CD4-positive, alpha-beta memory T cell (primary cell): ENCODE measurements at regions not wholly inside any gene's neighbourhood (a gene's known extent, or its start where the extent isn't known, plus 50 kb on each side); places are given as distances from the start of the nearest gene placed in this dataset.

Experiments used
- CTCF ChIA-PET: fragments of 350-600 bp; sonication (Branson Sonifier 250); formaldehyde crosslinking; loops from one replicate; lab custom pipeline; 2021; ENCODE audit warnings: inconsistent platforms; ENCODE audit not compliant: partially characterized antibody; lab: Charles Lee
- POLR2A ChIA-PET: fragments of 350-600 bp; sonication (Branson Sonifier 250); formaldehyde crosslinking; loops from one replicate; lab custom pipeline; 2021; ENCODE audit not compliant: partially characterized antibody; lab: Charles Lee
- DNase-seq, 5 donors: peaks; one replicate each; pipeline versions ENCODE4 v3.0.0 to v3.0.0-alpha.2; 2020 to 2022; ENCODE audit warnings: mixed read lengths in 1 of 5
- H3K27ac ChIP-seq: one replicate; pipeline ENCODE4 v1.7.0; 2013; ENCODE audit warnings: low read depth, low read length
- H3K27me3 ChIP-seq: 2 replicates; pipeline ENCODE4 v1.7.0; 2013; ENCODE audit warnings: mild to moderate bottlenecking, low read length, moderate library complexity; ENCODE audit not compliant: insufficient read depth
- H3K36me3 ChIP-seq: 2 replicates; pipeline ENCODE4 v1.7.0; 2013; ENCODE audit warnings: mild to moderate bottlenecking, low read length, moderate library complexity; ENCODE audit not compliant: insufficient read depth
- H3K4me1 ChIP-seq: 2 replicates; pipeline ENCODE4 v1.7.0; 2013; ENCODE audit warnings: mild to moderate bottlenecking, low read length, moderate library complexity; ENCODE audit not compliant: insufficient read depth
- H3K4me3 ChIP-seq, 2 donors: one replicate each; pipeline ENCODE4 v1.7.0; 2013; ENCODE audit warnings: low read length in 2 of 2, mild to moderate bottlenecking in 1 of 2
- H3K9me3 ChIP-seq, 2 donors: one replicate each; pipeline ENCODE4 v1.7.0; 2013; ENCODE audit warnings: low read length in 2 of 2, control low read depth in 1 of 2; ENCODE audit not compliant: control insufficient read depth in 1 of 2
- H3K27ac Mint-ChIP-seq, 7 donors: one replicate each; pipeline ENCODE4 v1.8.0; 2020 to 2021; ENCODE audit warnings: mixed read lengths in 7 of 7, mild to moderate bottlenecking in 6 of 7, inconsistent platforms in 3 of 7, moderate library complexity in 3 of 7
- H3K27me3 Mint-ChIP-seq, 2 donors: one replicate each; pipeline ENCODE4 v1.8.0; 2020 to 2021; ENCODE audit warnings: mixed read lengths in 2 of 2
- H3K36me3 Mint-ChIP-seq, 2 donors: one replicate each; pipeline ENCODE4 v1.8.0; 2020 to 2021; ENCODE audit warnings: mixed read lengths in 2 of 2, inconsistent platforms in 1 of 2, mild to moderate bottlenecking in 1 of 2
- H3K4me1 Mint-ChIP-seq, 4 donors: one replicate each; pipeline ENCODE4 v1.8.0; 2020 to 2021; ENCODE audit warnings: mixed read lengths in 4 of 4, mild to moderate bottlenecking in 1 of 4
- H3K4me3 Mint-ChIP-seq, 8 donors: one replicate each; pipeline ENCODE4 v1.8.0; 2020 to 2021; ENCODE audit warnings: mixed read lengths in 8 of 8, mild to moderate bottlenecking in 7 of 8, moderate library complexity in 6 of 8, inconsistent platforms in 3 of 8
- H3K9me3 Mint-ChIP-seq, 8 donors: one replicate each; pipeline ENCODE4 v1.8.0; 2020 to 2021; ENCODE audit warnings: mixed read lengths in 8 of 8, mild to moderate bottlenecking in 5 of 8, inconsistent platforms in 3 of 8, moderate library complexity in 1 of 8
- intact Hi-C: fragments of 100-400 bp; cut with micrococcal nuclease; formaldehyde crosslinking; loops from one replicate; pipeline ENCODE4 v1.15.1; 2023

DNA sequence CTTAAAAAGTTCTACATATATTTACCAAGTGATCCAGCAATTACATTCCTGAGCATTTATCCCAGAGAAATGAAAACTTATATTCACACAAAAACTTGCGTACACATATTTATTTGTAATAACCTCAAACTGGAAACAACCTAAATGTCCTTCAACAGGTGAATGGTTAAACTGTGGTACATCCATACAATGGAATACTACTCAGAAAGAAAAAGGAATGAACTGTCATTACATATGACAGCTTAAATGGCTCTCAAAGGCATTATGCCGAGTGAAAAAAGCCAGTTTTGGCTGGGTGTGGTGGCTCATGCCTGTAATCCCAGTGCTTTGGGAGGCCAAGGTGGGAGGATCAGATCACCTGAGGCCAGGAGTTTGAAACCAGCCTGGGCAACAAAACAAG is 79.1 kb upstream of the DYNC1I2 start:
- CTCF ChIA-PET = no interaction called here
- Histone ChIP-seq H3K4me1 (no peaks in the 10 kb centered on the region), H3K9me3 (no peaks in the 10 kb centered on the region), H3K27me3 (no peaks in the 10 kb centered on the region), H3K27ac (no peak overlapping the region), H3K36me3 (no peaks in the 10 kb centered on the region), H3K4me3 (no peak overlapping the region)
- no peak overlapping the region for H3K4me3 Mint-ChIP-seq
- H3K27ac Mint-ChIP-seq = no peak overlapping the region
- intact Hi-C loops = no loop called here
- H3K27me3 Mint-ChIP-seq = peaks cover 10 to 12% of the 10 kb centered on the region in 2 donors
- peaks cover 0 to 3% (median 0%) of the 10 kb centered on the region in 8 donors for H3K9me3 Mint-ChIP-seq
- no peaks in the 10 kb centered on the region for H3K4me1 Mint-ChIP-seq
- H3K36me3 Mint-ChIP-seq = no peaks in the 10 kb centered on the region
- DNase-seq = no peak
- POLR2A ChIA-PET = no interaction called here

DNA sequence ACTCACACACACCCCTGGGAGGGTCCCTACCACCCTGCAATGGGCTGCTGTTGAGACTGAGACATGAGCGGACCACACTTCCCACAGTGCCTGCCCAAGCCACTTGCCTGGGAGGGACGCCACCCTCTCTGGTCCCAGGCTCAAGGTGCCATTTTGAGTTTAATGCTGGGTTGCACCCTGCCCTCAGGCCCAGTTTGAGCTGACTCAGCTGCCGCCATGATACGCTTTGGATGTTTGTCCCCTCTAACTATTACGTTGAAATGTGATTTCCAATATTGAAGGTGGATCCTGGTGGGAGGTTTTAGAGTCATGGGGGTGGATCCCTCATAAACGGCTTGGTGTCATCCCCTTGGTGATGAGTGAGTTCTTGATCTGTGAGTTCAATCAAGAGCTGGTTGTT is 76.4 kb upstream of the DYNC1I2 start:
- no peak overlapping the region for H3K4me3 ChIP-seq
- CTCF ChIA-PET = interaction anchor here (5.6 kb wide), 1 partner anchor 12 kb away, joined by 30 read pairs; no protein-coding TSS in a partner anchor

GRCh38 chr2:171615069-171615468 is 72.2 kb upstream of the DYNC1I2 start:
- ChIA-PET CTCF (interaction anchor here (0.7 to 1.1 kb wide), 2 partner anchors 11 to 15 kb away, joined by 4 read pairs; no protein-coding TSS in a partner anchor), POLR2A (no interaction called here)
- H3K9me3 ChIP-seq = no peaks in the 10 kb centered on the region
- H3K27ac ChIP-seq = no peak overlapping the region
- no peak overlapping the region for H3K4me3 Mint-ChIP-seq
- no peak overlapping the region for H3K4me3 ChIP-seq
- no peaks in the 10 kb centered on the region for H3K9me3 Mint-ChIP-seq
- H3K27ac Mint-ChIP-seq = peak overlapping the region in 1 of 7 donors; percentile 19
- peaks cover 0 to 2% (median 0%) of the 10 kb centered on the region in 4 donors for H3K4me1 Mint-ChIP-seq
- H3K36me3 ChIP-seq = no peaks in the 10 kb centered on the region
- peaks cover 2 to 7% of the 10 kb centered on the region in 2 donors for H3K27me3 Mint-ChIP-seq
- intact Hi-C loops = no loop called here
- no peaks in the 10 kb centered on the region for H3K4me1 ChIP-seq
- H3K36me3 Mint-ChIP-seq = no peaks in the 10 kb centered on the region
- DNase-seq = no peak
- H3K27me3 ChIP-seq = no peaks in the 10 kb centered on the region

More for the DNA sequence above, 76.4 kb upstream of the DYNC1I2 start:
- Histone ChIP-seq H3K27me3 (no peaks in the 10 kb centered on the region), H3K36me3 (no peaks in the 10 kb centered on the region), H3K4me1 (no peaks in the 10 kb centered on the region), H3K9me3 (no peaks in the 10 kb centered on the region), H3K27ac (no peak overlapping the region)
- POLR2A ChIA-PET = interaction anchor here (0.7 kb wide), 1 partner anchor 238 kb away, joined by 4 read pairs; no protein-coding TSS in a partner anchor
- Mint-ChIP-seq H3K27ac (no peak overlapping the region), H3K36me3 (no peaks in the 10 kb centered on the region), H3K4me3 (no peak overlapping the region), H3K9me3 (peaks cover 0 to 3% (median 0%) of the 10 kb centered on the region in 8 donors), H3K27me3 (peaks cover 7 to 11% of the 10 kb centered on the region in 2 donors), H3K4me1 (peaks cover 0 to 2% (median 0%) of the 10 kb centered on the region in 4 donors)
- DNase-seq = no peak
- intact Hi-C loops = no loop called here

- Histone ChIP-seq H3K27me3 (no peaks in the 10 kb centered on the region), H3K9me3 (no peaks in the 10 kb centered on the region), H3K4me3 (no peak overlapping the region), H3K4me1 (no peaks in the 10 kb centered on the region), H3K36me3 (no peaks in the 10 kb centered on the region), H3K27ac (no peak overlapping the region)
- intact Hi-C loops = no loop called here
- ChIA-PET CTCF (interaction anchor here (1.0 kb wide), 1 partner anchor 20 kb away, joined by 3 read pairs; no protein-coding TSS in a partner anchor), POLR2A (no interaction called here)
- H3K4me3 Mint-ChIP-seq = no peak overlapping the region
- no peak for DNase-seq
- H3K4me1 Mint-ChIP-seq = peaks cover 0 to 2% (median 0%) of the 10 kb centered on the region in 4 donors
- H3K36me3 Mint-ChIP-seq = no peaks in the 10 kb centered on the region
- no peaks in the 10 kb centered on the region for H3K9me3 Mint-ChIP-seq
- no peak overlapping the region for H3K27ac Mint-ChIP-seq
- peaks cover 1% of the 10 kb centered on the region in 2 donors for H3K27me3 Mint-ChIP-seq
Measured at GRCh38 chr2:171617981-171618380, 69.3 kb upstream of the DYNC1I2 start.

- Mint-ChIP-seq H3K27me3 (peaks cover 3 to 10% of the 10 kb centered on the region in 2 donors), H3K4me1 (no peaks in the 10 kb centered on the region), H3K9me3 (peaks cover 0 to 15% (median 10%) of the 10 kb centered on the region in 8 donors), H3K36me3 (no peaks in the 10 kb centered on the region), H3K27ac (no peak overlapping the region), H3K4me3 (no peak overlapping the region)
- Histone ChIP-seq H3K27me3 (no peaks in the 10 kb centered on the region), H3K27ac (no peak overlapping the region), H3K4me1 (no peaks in the 10 kb centered on the region), H3K9me3 (peaks cover 0 to 4% of the 10 kb centered on the region in 2 donors), H3K36me3 (no peaks in the 10 kb centered on the region), H3K4me3 (no peak overlapping the region)
- CTCF ChIA-PET = interaction anchor here (0.9 kb wide), 1 partner anchor 35 kb away, joined by 3 read pairs; no protein-coding TSS in a partner anchor
- intact Hi-C loops = no loop called here
- DNase-seq = no peak
- POLR2A ChIA-PET = no interaction called here
Measured at GRCh38 chr2:171625006-171625405, 62.3 kb upstream of the DYNC1I2 start.

DNA sequence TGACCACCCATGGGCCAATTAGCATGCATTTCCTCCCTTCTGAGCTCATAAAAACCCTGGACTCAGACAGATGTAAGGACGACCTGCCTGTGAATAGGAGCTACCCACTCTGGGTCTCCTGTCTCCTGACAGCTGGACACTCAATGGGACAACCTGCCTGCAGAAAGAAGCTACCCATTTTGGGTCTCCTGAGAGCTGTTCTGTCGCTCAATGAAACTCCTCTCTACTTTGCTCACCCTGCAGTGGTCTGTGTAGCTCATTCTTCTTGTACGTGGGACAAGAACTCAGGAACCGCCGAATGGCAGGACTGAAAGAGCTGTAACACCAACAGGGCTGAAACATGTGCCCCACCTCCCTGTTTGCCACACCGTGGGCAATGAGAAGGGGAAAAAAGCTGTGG is 60.3 kb upstream of the DYNC1I2 start:
- peaks cover 2 to 6% of the 10 kb centered on the region in 2 donors for H3K36me3 Mint-ChIP-seq
- CTCF ChIA-PET = interaction anchor here (0.8 kb wide), 1 partner anchor 25 kb away, joined by 3 read pairs; no protein-coding TSS in a partner anchor
- no peak for DNase-seq
- no peak overlapping the region for H3K4me3 Mint-ChIP-seq
- Histone ChIP-seq H3K36me3 (no peaks in the 10 kb centered on the region), H3K4me3 (no peak overlapping the region), H3K27me3 (no peaks in the 10 kb centered on the region), H3K4me1 (no peaks in the 10 kb centered on the region), H3K9me3 (peaks cover 0 to 12% of the 10 kb centered on the region in 2 donors), H3K27ac (no peak overlapping the region)
- no peaks in the 10 kb centered on the region for H3K4me1 Mint-ChIP-seq
- POLR2A ChIA-PET = no interaction called here
- no peak overlapping the region for H3K27ac Mint-ChIP-seq
- peaks cover 0 to 35% (median 28%) of the 10 kb centered on the region in 8 donors for H3K9me3 Mint-ChIP-seq
- peaks cover 5 to 10% of the 10 kb centered on the region in 2 donors for H3K27me3 Mint-ChIP-seq
- intact Hi-C loops = no loop called here

- no peak for DNase-seq
- CTCF ChIA-PET = interaction anchor here (0.8 kb wide), 1 partner anchor 25 kb away, joined by 3 read pairs; no protein-coding TSS in a partner anchor
- Histone ChIP-seq H3K36me3 (no peaks in the 10 kb centered on the region), H3K4me1 (no peaks in the 10 kb centered on the region), H3K27ac (no peak overlapping the region), H3K9me3 (peaks cover 0 to 12% of the 10 kb centered on the region in 2 donors), H3K27me3 (no peaks in the 10 kb centered on the region), H3K4me3 (no peak overlapping the region)
- POLR2A ChIA-PET = no interaction called here
- Mint-ChIP-seq H3K4me1 (no peaks in the 10 kb centered on the region), H3K27me3 (peaks cover 5 to 10% of the 10 kb centered on the region in 2 donors), H3K4me3 (no peak overlapping the region), H3K36me3 (peaks cover 2 to 6% of the 10 kb centered on the region in 2 donors), H3K9me3 (peaks cover 0 to 39% (median 32%) of the 10 kb centered on the region in 8 donors), H3K27ac (no peak overlapping the region)
- intact Hi-C loops = no loop called here
Measured at GRCh38 chr2:171627412-171627811, 59.9 kb upstream of the DYNC1I2 start.
